ENCODE measurements at regions not wholly inside any gene's neighbourhood (a gene's known extent, or its start where the extent isn't known, plus 50 kb on each side); places are given as distances from the start of the nearest gene placed in this dataset.

DNA sequence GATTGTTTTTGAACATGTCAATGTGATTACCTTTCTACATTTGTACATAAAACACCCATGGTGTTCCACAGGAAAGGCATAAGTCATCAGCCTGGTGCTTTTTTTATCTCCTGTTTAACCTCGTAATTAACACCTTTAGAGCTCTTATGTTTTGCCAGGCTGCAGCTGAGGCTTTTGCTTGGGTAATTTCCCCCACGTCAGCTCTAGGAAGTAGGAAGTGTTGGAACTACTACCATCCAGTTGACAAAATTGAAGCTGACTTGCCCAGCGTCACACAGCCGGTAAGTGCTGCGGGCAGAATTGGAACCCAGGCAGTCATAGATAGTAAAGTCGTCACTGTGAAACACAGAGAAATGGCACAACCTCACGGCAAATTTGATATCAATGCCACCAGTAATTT is 86.6 kb upstream of the BMP2 start (continued):
- TF ChIP-seq MAFK (conservative IDR thresholded peaks at IDR 0.05 in 1 of 2, IDR thresholded peaks at IDR 0.05 in 1 of 2; ENCODE audit: low read length in 2 of 2) (no peak), STAT5B (CRISPR knock-in tag; IDR thresholded peaks at IDR 0.05) (no peak), ZNF543 (CRISPR knock-in tag; IDR thresholded peaks at IDR 0.05) (no peak), CEBPG (CRISPR knock-in tag; IDR thresholded peaks at IDR 0.05) (no peak), MLX (CRISPR knock-in tag; IDR thresholded peaks at IDR 0.05) (no peak)
- TF ChIP-seq, protein P1, sequence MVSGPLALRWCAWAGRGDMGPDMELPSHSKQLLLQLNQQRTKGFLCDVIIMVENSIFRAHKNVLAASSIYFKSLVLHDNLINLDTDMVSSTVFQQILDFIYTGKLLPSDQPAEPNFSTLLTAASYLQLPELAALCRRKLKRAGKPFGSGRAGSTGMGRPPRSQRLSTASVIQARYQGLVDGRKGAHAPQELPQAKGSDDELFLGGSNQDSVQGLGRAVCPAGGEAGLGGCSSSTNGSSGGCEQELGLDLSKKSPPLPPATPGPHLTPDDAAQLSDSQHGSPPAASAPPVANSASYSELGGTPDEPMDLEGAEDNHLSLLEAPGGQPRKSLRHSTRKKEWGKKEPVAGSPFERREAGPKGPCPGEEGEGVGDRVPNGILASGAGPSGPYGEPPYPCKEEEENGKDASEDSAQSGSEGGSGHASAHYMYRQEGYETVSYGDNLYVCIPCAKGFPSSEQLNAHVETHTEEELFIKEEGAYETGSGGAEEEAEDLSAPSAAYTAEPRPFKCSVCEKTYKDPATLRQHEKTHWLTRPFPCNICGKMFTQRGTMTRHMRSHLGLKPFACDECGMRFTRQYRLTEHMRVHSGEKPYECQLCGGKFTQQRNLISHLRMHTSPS (CRISPR knock-in tag; IDR thresholded peaks at IDR 0.05; ENCODE audit: low read depth), result no peak

DNA sequence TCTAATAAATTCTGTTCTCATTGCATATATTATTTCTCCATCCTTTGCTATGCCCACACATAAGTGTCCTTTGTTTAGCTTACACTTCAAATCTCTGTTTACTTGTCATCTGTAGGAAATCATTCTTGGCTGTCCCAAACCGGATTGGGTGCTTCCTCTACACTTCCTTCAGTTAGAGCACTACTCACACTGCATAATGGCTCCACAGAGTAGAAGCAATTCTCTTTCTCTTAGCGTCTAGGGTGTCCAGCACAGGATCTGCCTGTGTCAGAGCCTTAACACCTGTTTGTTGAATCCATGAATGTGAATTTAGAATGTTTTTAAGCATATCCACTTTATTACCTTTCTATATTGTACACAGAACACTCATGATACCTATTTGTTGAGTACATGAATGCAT is 87.0 kb upstream of the BMP2 start:
- POLR2A ChIA-PET, result no interaction called here
- H4K20me1 ChIP-seq (ENCODE audit: insufficient read depth, low read length), result no peaks in the 10 kb centered on the region
- FAIRE-seq (no peak), ATAC-seq (no peak), DNase-seq (ENCODE audit: low spot score) (no peak)
- no peaks in the 10 kb centered on the region for H3K79me2 ChIP-seq (ENCODE audit: insufficient read depth, low read length)
- H3K9ac ChIP-seq (ENCODE audit: insufficient read depth, low read depth, low read length), result no peak overlapping the region
- H3K36me3 ChIP-seq (replicated peaks in 1 of 2; ENCODE audit: control insufficient read depth in 1 of 2, insufficient read depth in 2 of 2, low read length in 2 of 2), result no peaks in the 10 kb centered on the region
- no peak overlapping the region for H2AFZ ChIP-seq (ENCODE audit: low read length)
- no peaks in the 10 kb centered on the region for H3K9me3 ChIP-seq (ENCODE audit: low read length)
- no peaks in the 10 kb centered on the region for H3K4me1 ChIP-seq (ENCODE audit: insufficient read depth, low read length)
- intact Hi-C loops (cut with micrococcal nuclease; ENCODE audit: unreplicated experiment) (no loop called here), in situ Hi-C loops (cut with HindIII; ENCODE audit: extremely low pct_ligation_motif_present, low pct_unique_long_range_greater_than_20kb) (no loop called here)
- no peak overlapping the region for H3K4me3 ChIP-seq (replicated peaks in 1 of 3; ENCODE audit: insufficient read depth in 1 of 3, low read depth in 2 of 3, low read length in 3 of 3)
- no peak overlapping the region for H3K4me2 ChIP-seq (ENCODE audit: low read depth, low read length)
- CTCF ChIA-PET (ENCODE audit: low intra/inter-chr PET ratio, low total read pairs), result no interaction called here
- WGBS (ENCODE audit: low lambda C conversion rate), result 29% methylated on average over 2 of the region's 2 CpGs
- no peaks in the 10 kb centered on the region for H3K27me3 ChIP-seq (ENCODE audit: control insufficient read depth in 1 of 2, insufficient read depth in 2 of 2, low read length in 2 of 2)
- no peak overlapping the region for H3K27ac ChIP-seq (ENCODE audit: extremely low read length, insufficient read depth, low read length)
- no TSS peak for BruUV-seq (replicated peaks)
- no peak for TF ChIP-seq ZC3H13 (CRISPR knock-in tag; IDR thresholded peaks at IDR 0.05)
- no peak for TF ChIP-seq JARID2 (CRISPR knock-in tag; IDR thresholded peaks at IDR 0.05; ENCODE audit: insufficient replicate concordance)
- no peak for TF ChIP-seq DMAP1 (CRISPR knock-in tag; IDR thresholded peaks at IDR 0.05)
- TF ChIP-seq ZNF589 (CRISPR knock-in tag; conservative IDR thresholded peaks at IDR 0.05), result no peak
- TF ChIP-seq ZNF780A (CRISPR knock-in tag; IDR thresholded peaks at IDR 0.05), result no peak
- no peak for TF ChIP-seq IKZF1 (IDR thresholded peaks at IDR 0.05)
- TF ChIP-seq RAD51 (IDR thresholded peaks at IDR 0.05; ENCODE audit: borderline replicate concordance), result no peak
- no peak for TF ChIP-seq ZNF296 (CRISPR knock-in tag; conservative IDR thresholded peaks at IDR 0.05)
- TF ChIP-seq, protein P2, sequence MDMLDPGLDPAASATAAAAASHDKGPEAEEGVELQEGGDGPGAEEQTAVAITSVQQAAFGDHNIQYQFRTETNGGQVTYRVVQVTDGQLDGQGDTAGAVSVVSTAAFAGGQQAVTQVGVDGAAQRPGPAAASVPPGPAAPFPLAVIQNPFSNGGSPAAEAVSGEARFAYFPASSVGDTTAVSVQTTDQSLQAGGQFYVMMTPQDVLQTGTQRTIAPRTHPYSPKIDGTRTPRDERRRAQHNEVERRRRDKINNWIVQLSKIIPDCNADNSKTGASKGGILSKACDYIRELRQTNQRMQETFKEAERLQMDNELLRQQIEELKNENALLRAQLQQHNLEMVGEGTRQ (IDR thresholded peaks at IDR 0.05; ENCODE audit: low read depth, low read length), result no peak
- TF ChIP-seq, protein P2 (CRISPR knock-in tag; IDR thresholded peaks at IDR 0.05; ENCODE audit: borderline replicate concordance), result no peak
- no peak for TF ChIP-seq CREM (IDR thresholded peaks at IDR 0.05)
- no peak for TF ChIP-seq CREM (CRISPR knock-in tag; IDR thresholded peaks at IDR 0.05)
